ENCODE measurements at regions not wholly inside any gene's neighbourhood (a gene's known extent, or its start where the extent isn't known, plus 50 kb on each side); places are given as distances from the start of the nearest gene placed in this dataset.
"Not testable (repeated sequence)": the region's sequence is repeated elsewhere in the genome, so short reads cannot be mapped to it uniquely, and the experiment has no call there.

GRCh38 chr19:30096596-30097370 is 154.7 kb downstream of the URI1 start:
- no peak for DNase-seq

GRCh38 chr19:30097746-30098280 is 155.8 kb downstream of the URI1 start:
- DNase-seq, result no peak
- in situ Hi-C loops (cut with MboI; ENCODE audit: low pct_unique_long_range_greater_than_20kb, low sequenced_read_pairs), result no loop called here

More at GRCh38 chr19:30096596-30097370, 154.7 kb downstream of the URI1 start:
- in situ Hi-C loops (cut with MboI; ENCODE audit: low pct_unique_long_range_greater_than_20kb, low sequenced_read_pairs), result no loop called here

DNA sequence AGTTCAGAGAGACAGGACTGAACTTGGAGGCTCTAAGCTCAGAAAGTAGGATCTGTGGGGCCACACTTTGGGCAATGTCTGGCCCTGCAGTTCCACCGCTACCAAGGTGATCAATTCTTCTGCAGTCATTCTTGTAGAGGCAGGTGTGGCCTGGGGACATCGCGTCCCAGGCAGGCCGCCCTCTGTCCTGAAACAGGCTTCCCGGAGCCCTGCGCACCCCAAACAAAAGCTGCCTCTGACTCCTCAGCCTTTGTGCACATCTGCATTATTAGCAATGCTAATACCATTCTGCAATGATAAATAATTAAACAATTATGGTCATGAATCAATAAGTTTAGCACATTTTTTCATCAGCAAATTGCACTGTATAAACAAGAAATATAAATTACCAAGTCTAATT is 160.2 kb downstream of the URI1 start:
- DNase-seq, result no peak
- in situ Hi-C loops (cut with MboI; ENCODE audit: low pct_unique_long_range_greater_than_20kb, low sequenced_read_pairs), result no loop called here

DNA sequence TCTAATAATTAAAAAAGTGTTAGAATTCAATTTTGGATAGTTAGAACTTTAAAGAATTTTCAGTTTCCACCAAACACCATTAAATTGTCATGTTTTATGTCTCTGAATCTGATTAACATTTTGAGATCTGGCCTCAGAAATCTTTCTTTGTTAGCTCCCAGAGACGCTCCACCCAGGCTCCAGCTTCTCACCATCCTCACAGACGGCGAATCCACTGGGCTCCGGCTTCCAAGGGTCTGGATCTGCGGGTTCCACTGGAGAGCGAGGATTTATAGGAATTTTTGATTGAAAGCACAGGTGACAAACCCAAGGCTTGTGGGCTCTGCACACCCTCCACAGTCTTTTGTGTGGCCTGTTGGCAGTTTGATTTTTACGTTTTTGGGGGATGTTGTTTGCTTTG is 160.6 kb downstream of the URI1 start:
- in situ Hi-C loops (cut with MboI; ENCODE audit: low pct_unique_long_range_greater_than_20kb, low sequenced_read_pairs), result no loop called here
- no peak for DNase-seq

DNA sequence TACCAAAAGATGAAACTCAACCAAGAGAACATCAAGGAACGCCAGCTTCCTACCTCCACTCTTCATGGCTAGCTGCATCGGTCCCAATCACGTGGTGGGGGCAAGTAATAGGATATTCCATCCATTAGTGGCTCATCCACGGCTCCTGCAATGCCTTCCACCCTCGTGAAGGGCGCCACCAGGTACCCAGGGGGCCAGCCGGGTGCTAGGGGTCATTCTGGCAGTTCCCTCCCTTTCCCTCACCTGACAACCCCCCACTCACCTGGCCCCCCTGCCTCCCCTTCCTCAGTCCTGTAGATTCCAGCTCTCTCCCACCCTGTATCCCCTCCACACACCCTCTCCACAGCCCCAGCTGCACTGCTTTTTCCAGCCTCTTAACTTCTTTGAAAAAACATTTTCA is 161.9 kb downstream of the URI1 start:
- in situ Hi-C loops (cut with MboI; ENCODE audit: low pct_unique_long_range_greater_than_20kb, low sequenced_read_pairs), result no loop called here
- no peak for DNase-seq

GRCh38 chr19:30105316-30105715 is 163.3 kb downstream of the URI1 start:
- DNase-seq, result no peak
- in situ Hi-C loops (cut with MboI; ENCODE audit: low pct_unique_long_range_greater_than_20kb, low sequenced_read_pairs), result no loop called here

GRCh38 chr19:30105727-30106126 is 163.7 kb downstream of the URI1 start:
- in situ Hi-C loops (cut with MboI; ENCODE audit: low pct_unique_long_range_greater_than_20kb, low sequenced_read_pairs), result no loop called here
- DNase-seq, result no peak

- in situ Hi-C loops (cut with MboI; ENCODE audit: low pct_unique_long_range_greater_than_20kb, low sequenced_read_pairs), result no loop called here
- no peak for DNase-seq
Measured at GRCh38 chr19:30106417-30107095, 164.5 kb downstream of the URI1 start.

DNA sequence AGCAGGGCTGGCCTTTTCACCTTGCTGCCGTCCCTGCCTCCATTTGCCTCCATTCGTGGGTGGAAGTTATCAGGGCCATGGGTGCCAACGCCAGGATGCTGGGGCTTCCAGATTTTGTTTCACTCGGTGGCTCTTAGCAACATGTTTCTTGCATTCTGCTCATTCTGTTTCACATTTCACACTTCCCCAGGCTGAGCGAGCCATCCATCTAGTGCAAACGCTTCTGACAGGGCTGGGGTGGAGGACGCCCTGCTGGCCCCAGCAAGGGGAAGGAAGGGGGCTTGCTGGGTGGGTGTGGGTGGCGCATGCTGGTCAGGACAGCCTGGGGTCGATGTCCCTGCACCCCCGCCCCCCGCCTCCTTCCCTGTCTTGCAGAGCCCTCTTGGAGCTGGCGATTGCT is 165.2 kb downstream of the URI1 start:
- no peak for DNase-seq
- in situ Hi-C loops (cut with MboI; ENCODE audit: low pct_unique_long_range_greater_than_20kb, low sequenced_read_pairs), result no loop called here

DNA sequence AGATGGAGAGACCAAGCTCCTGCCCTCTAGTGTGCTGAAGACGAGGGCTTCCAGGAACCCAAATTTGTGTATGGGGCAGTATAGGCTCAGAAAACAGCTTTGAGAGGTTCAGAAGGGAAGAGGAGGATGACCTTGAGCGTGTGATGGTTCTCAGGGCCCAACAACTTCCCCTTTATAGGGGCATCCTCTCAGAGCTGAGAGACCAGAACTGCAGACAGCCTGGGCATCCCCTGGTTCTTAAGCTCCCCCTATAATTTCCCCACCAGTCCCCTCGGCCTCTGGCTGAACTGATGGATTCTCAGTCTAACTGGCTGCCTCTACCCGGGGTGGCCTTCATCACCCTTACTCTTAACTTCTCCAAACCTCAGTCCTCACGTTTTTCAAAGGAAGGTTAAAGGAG is 167.5 kb downstream of the URI1 start:
- DNase-seq, result no peak
- in situ Hi-C loops (cut with MboI; ENCODE audit: low pct_unique_long_range_greater_than_20kb, low sequenced_read_pairs), result no loop called here

DNA sequence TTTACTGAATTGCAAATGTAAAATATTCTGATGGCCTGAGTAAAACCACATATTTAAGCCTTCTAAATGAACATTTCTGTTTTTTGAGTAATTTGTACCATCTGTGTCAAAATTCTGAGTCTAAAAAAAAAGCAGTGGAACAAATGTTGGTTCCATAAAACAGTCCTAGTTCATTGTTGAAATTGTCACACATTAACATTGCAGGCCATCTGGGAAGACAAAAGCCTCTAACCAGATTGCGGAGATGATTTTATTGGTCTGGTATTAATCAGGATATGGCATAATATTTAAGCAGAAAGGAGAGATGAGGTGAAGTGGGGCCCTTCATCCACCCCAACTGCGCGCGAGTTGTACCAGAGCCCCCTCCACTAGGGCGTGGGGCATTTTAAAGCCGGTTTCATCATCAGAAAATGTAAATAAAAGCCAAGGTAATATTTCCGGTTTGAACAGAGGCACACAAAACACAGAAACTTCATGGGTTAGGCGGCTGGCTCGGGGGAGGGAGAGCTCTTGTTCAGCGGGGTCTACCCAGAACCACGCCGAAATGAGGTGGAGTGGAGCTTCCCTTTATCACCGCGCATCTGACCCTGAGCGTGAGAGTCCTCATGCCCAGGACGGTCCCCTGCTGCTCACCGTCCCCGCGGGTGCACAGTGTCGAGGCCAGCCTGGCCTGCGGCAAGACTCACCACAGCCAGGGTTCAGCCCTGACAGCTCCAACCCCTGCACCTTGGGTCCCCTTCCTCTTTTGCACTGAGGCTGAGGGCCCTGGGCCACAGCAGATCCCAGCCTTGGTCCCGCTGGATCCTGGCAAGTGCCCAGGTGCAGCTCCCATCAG is 169.2 kb downstream of the URI1 start:
- DNase-seq, result no peak
- in situ Hi-C loops (cut with MboI; ENCODE audit: low pct_unique_long_range_greater_than_20kb, low sequenced_read_pairs), result no loop called here

DNA sequence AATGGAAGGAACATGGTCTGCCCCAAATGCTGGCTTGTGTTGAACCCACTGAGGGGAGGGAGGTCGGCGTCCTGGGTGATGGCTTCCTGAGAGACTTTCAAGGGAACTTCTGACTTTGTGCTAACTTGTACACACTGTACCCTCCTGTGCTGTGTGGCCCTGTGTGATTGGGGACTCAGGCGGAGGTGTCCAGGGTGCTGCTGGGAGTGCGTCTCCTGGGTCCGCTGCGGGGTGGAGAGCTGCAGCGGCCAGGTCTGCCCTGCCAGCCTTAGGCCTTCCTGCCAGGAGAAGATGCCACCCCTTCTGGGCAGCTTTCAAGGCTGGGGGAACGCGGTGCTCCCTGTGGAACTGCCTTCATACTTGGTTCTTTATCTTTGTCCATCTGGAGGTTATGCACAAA is 170.1 kb downstream of the URI1 start:
- DNase-seq, result no peak
- in situ Hi-C loops (cut with MboI; ENCODE audit: low pct_unique_long_range_greater_than_20kb, low sequenced_read_pairs), result no loop called here

- DNase-seq, result no peak
- in situ Hi-C loops (cut with MboI; ENCODE audit: low pct_unique_long_range_greater_than_20kb, low sequenced_read_pairs), result no loop called here
Measured at GRCh38 chr19:30112666-30113065, 170.6 kb downstream of the URI1 start.

- DNase-seq, result no peak
- in situ Hi-C loops (cut with MboI; ENCODE audit: low pct_unique_long_range_greater_than_20kb, low sequenced_read_pairs), result no loop called here
Measured at GRCh38 chr19:30113186-30113585, 171.1 kb downstream of the URI1 start.

DNA sequence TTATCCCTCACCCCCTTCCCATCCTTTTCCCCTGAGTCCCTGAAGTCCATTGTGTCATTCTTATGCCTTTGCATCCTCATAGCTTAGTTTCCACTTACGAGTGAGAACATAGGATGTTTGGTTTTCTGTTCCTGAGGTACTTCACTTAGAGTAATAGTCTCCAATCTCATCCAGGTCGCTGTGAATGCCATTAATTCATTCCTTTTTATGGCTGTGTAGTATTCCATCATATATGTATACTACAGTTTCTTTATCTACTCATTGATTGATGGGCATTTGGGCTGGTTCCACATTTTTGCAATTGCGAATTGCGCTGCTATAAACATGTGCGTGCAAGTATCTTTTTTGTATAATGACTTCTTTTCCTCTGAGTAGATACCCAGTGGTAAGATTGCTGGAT is 172.1 kb downstream of the URI1 start:
- DNase-seq; in situ Hi-C loops (cut with MboI; ENCODE audit: low pct_unique_long_range_greater_than_20kb, low sequenced_read_pairs): not testable (repeated sequence)

- in situ Hi-C loops (cut with MboI; ENCODE audit: low pct_unique_long_range_greater_than_20kb, low sequenced_read_pairs), result no loop called here
- no peak for DNase-seq
Measured at GRCh38 chr19:30115947-30116346, 173.9 kb downstream of the URI1 start.

DNA sequence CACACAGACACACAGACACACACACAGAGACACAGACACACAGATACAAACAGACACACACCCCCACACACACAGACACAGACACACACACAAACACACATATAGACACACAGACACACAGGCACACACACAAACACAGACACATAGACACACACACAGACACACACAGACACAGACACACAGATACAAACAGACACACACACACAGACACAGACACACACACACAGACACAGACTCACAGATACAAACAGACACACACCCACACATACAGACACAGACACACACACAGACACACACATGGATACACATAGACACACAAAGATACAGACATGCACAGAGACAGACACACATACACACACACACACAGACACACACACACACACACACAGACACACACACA is 174.5 kb downstream of the URI1 start:
- in situ Hi-C loops (cut with MboI; ENCODE audit: low pct_unique_long_range_greater_than_20kb, low sequenced_read_pairs), result no loop called here
- no peak for DNase-seq

- in situ Hi-C loops (cut with MboI; ENCODE audit: low pct_unique_long_range_greater_than_20kb, low sequenced_read_pairs), result no loop called here
- no peak for DNase-seq
Measured at GRCh38 chr19:30116984-30117555, 175.0 kb downstream of the URI1 start.

DNA sequence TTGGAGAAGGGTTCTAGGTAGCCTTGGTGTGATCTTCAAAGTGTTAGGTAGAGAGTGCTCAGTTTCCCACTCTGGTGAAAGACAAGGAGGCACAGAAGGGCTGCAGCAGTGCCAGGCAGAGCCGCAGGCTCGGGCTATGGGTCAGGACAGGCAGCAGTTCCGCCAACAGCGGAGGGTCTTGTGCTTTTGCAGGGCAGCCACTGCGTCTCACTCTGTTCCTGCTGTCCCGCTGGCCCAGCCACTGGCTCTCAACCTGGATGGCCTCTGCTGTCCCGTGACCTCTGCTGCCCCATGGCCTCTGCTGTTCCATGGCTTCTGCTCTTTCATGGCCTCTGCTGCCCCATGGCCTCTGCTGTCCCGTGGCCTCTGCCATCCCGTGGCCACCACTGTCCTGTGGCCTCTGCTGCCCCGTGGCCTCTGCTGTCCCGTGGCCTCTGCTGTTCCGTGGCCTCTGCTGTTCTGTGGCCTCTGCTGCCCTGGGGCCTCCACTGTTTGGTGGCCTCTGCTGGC is 175.7 kb downstream of the URI1 start:
- in situ Hi-C loops (cut with MboI; ENCODE audit: low pct_unique_long_range_greater_than_20kb, low sequenced_read_pairs), result no loop called here
- DNase-seq, result no peak

Data from KBM-7 (cell line).